CD4-positive, alpha-beta T cell (primary cell): ENCODE measurements at regions not wholly inside any gene's neighbourhood (a gene's known extent, or its start where the extent isn't known, plus 50 kb on each side); places are given as distances from the start of the nearest gene placed in this dataset.

Experiments
- ATAC-seq: fragments of 200-7000 bp; cut with Tn5 transposase; one replicate; pipeline ENCODE4 v1.10.0; 2022; ENCODE audit warnings: mild to moderate bottlenecking; ENCODE audit not compliant: poor library complexity
- CTCF ChIA-PET: fragments of 350-600 bp; sonication (Branson Sonifier 250); formaldehyde crosslinking; loops from one replicate; lab custom pipeline; 2021; ENCODE audit warnings: antibody characterized with exemption, inconsistent platforms; lab: Charles Lee
- POLR2A ChIA-PET: fragments of 350-600 bp; sonication (Branson Sonifier 250); formaldehyde crosslinking; loops from one replicate; lab custom pipeline; 2021; ENCODE audit warnings: antibody characterized with exemption, inconsistent platforms; lab: Charles Lee
- DNase-seq, 14 experiments: peaks; one replicate each; pipeline ENCODE4 v3.0.0-alpha.2; 2013 to 2020; ENCODE audit warnings: mixed read lengths in 2 of 14
- H3K27ac ChIP-seq, 2 donors: one replicate each; pipeline versions ENCODE4 v1.5.1 to v1.7.0; 2013; ENCODE audit warnings: low read length in 2 of 2, low read depth in 1 of 2, mild to moderate bottlenecking in 1 of 2
- H3K27me3 ChIP-seq, 2 experiments: 1 replicate in 1 of 2; 2 replicates in 1 of 2; pipeline versions ENCODE4 v1.6.1 to v1.7.0; 2013; ENCODE audit warnings: low read length in 2 of 2, control low read depth in 1 of 2, mild to moderate bottlenecking in 1 of 2, moderate library complexity in 1 of 2; ENCODE audit not compliant: insufficient read depth in 2 of 2, control insufficient read depth in 1 of 2
- H3K36me3 ChIP-seq: one replicate; pipeline ENCODE4 v1.6.1; 2013; ENCODE audit warnings: low read length, control low read depth; ENCODE audit not compliant: insufficient read depth
- H3K4me1 ChIP-seq: one replicate; pipeline ENCODE4 v1.6.1; 2013; ENCODE audit warnings: low read length, control low read depth; ENCODE audit not compliant: insufficient read depth
- H3K4me3 ChIP-seq: one replicate; pipeline ENCODE4 v1.5.1; 2013; ENCODE audit warnings: mild to moderate bottlenecking, low read length, moderate library complexity
- H3K9me3 ChIP-seq, 2 experiments: 1 replicate in 1 of 2; 2 replicates in 1 of 2; pipeline versions ENCODE4 v1.6.1 to v1.7.0; 2013; ENCODE audit warnings: low read length in 2 of 2, mild to moderate bottlenecking in 2 of 2, control low read depth in 1 of 2, moderate library complexity in 1 of 2; ENCODE audit not compliant: control insufficient read depth in 1 of 2, insufficient read depth in 1 of 2
- H3K27ac Mint-ChIP-seq: one replicate; pipeline ENCODE4 v1.8.0; 2020; ENCODE audit warnings: mixed read lengths
- H3K27me3 Mint-ChIP-seq: one replicate; pipeline ENCODE4 v1.8.0; 2021; ENCODE audit warnings: mixed read lengths
- H3K36me3 Mint-ChIP-seq: one replicate; pipeline ENCODE4 v1.8.0; 2021; ENCODE audit warnings: low read depth, mixed read lengths
- H3K4me1 Mint-ChIP-seq: one replicate; pipeline ENCODE4 v1.8.0; 2021; ENCODE audit warnings: low read depth, mixed read lengths
- H3K4me3 Mint-ChIP-seq: one replicate; pipeline ENCODE4 v1.8.0; 2020; ENCODE audit warnings: mild to moderate bottlenecking, mixed read lengths
- H3K9me3 Mint-ChIP-seq: one replicate; pipeline ENCODE4 v1.8.0; 2020; ENCODE audit warnings: mixed read lengths
- intact Hi-C, 2 experiments: fragments of 100-400 bp; cut with DNase I in 1 of 2; cut with micrococcal nuclease in 1 of 2; formaldehyde crosslinking; loops; one replicate each; pipeline versions ENCODE4 v1.15.1 to v1.9.0; 2023 to 2025; cut with DNase I, micrococcal nuclease
- TF ChIP-seq, protein P1 (sequence below): fragments of 200-600 bp; IDR thresholded peaks from one replicate; pipeline ENCODE4 v1.8.0; 2022; ENCODE audit warnings: antibody characterized with exemption, mild to moderate bottlenecking

GRCh38 chr6:165939047-165939446 is 228.6 kb downstream of the TBXT start:
- intact Hi-C loops = no loop called here
- H3K9me3 Mint-ChIP-seq = no peaks in the 10 kb centered on the region
- no peak overlapping the region for H3K4me3 Mint-ChIP-seq
- CTCF ChIA-PET = no interaction called here
- no peaks in the 10 kb centered on the region for H3K36me3 Mint-ChIP-seq
- H3K4me1 Mint-ChIP-seq = no peaks in the 10 kb centered on the region
- ATAC-seq = no peak
- no peaks in the 10 kb centered on the region for H3K27me3 ChIP-seq
- H3K27me3 Mint-ChIP-seq = peaks cover 4% of the 10 kb centered on the region
- no peak overlapping the region for H3K4me3 ChIP-seq
- no peak for DNase-seq
- peaks cover 0 to 9% of the 10 kb centered on the region in 2 experiments for H3K9me3 ChIP-seq
- no peak overlapping the region for H3K27ac ChIP-seq
- POLR2A ChIA-PET = no interaction called here
- H3K36me3 ChIP-seq = no peaks in the 10 kb centered on the region
- no peak overlapping the region for H3K27ac Mint-ChIP-seq
- TF ChIP-seq, protein P1, sequence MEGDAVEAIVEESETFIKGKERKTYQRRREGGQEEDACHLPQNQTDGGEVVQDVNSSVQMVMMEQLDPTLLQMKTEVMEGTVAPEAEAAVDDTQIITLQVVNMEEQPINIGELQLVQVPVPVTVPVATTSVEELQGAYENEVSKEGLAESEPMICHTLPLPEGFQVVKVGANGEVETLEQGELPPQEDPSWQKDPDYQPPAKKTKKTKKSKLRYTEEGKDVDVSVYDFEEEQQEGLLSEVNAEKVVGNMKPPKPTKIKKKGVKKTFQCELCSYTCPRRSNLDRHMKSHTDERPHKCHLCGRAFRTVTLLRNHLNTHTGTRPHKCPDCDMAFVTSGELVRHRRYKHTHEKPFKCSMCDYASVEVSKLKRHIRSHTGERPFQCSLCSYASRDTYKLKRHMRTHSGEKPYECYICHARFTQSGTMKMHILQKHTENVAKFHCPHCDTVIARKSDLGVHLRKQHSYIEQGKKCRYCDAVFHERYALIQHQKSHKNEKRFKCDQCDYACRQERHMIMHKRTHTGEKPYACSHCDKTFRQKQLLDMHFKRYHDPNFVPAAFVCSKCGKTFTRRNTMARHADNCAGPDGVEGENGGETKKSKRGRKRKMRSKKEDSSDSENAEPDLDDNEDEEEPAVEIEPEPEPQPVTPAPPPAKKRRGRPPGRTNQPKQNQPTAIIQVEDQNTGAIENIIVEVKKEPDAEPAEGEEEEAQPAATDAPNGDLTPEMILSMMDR = no peak
- no peaks in the 10 kb centered on the region for H3K4me1 ChIP-seq

DNA sequence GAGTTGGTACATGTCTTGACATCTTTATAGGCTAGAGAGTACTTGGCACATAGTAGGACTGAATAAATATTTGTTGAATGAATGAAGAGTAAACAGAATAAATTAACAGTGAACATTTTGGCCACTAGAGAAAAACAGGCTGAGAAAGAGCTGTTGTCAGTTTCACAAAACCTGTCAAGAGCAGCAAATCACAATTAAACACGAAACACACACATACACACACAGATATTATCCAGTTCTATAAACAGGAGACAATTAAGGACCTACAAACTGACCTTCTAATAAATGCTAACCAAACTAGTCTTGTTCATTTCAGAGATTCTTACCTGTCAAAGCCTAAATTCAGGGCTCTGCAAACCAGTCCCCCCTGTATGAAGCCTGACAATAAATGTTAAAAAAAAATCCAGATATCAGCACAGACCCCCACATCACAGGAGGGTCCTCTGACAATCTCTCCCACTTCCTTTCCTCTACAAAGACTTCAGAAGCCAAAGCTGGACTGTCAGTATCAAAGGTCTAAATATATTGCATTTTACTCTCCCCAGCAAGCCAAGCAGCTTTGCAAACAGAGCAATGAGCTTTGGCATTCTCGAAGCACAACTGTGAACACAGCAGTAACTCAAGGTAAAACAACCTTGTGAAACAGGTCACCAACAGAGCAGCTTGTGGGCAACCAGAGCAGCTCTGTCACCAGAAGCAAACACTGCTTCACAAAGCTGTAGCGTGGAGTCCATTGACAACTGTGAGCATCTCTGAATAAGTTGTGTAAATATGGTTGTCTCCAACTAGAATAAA is 229.9 kb downstream of the TBXT start:
- no peaks in the 10 kb centered on the region for H3K36me3 ChIP-seq
- TF ChIP-seq, protein P1 = no peak
- no peak for ATAC-seq

DNA sequence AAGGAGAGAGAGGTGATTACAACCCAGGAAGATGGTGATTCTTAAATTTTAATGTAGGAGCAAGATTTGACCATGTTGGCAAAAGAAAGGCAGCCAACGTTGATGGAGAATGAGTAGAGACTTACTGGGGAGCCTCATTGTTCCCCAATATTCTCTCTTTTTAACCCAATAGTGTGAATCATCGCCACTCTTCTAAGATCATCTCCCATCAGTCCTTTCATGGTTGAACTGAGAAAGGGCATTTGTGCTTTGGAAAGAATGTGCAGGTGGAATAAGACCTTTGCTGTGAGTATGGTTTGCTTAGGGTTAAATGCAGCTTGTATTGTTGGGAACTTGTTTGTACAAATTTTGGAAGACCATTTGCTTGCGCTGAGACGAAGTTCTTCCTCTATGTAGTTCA is 231.0 kb downstream of the TBXT start:
- CTCF ChIA-PET = interaction anchor here (1.5 kb wide), 1 partner anchor 10 kb away, joined by 3 read pairs; no protein-coding TSS in a partner anchor
- no peak for ATAC-seq
- POLR2A ChIA-PET = no interaction called here

More for the DNA sequence above, 229.9 kb downstream of the TBXT start:
- ChIA-PET POLR2A (no interaction called here), CTCF (no interaction called here)
- Mint-ChIP-seq H3K27ac (no peak overlapping the region), H3K36me3 (no peaks in the 10 kb centered on the region), H3K9me3 (no peaks in the 10 kb centered on the region), H3K27me3 (peaks cover 8% of the 10 kb centered on the region), H3K4me1 (no peaks in the 10 kb centered on the region), H3K4me3 (no peak overlapping the region)
- Histone ChIP-seq H3K4me3 (no peak overlapping the region), H3K4me1 (no peaks in the 10 kb centered on the region), H3K27me3 (no peaks in the 10 kb centered on the region), H3K9me3 (peaks cover 0 to 9% of the 10 kb centered on the region in 2 experiments), H3K27ac (no peak overlapping the region)
- intact Hi-C loops = no loop called here
- no peak for DNase-seq

More for the DNA sequence above, 231.0 kb downstream of the TBXT start:
- Mint-ChIP-seq H3K36me3 (no peaks in the 10 kb centered on the region), H3K4me3 (no peak overlapping the region), H3K27me3 (peaks cover 8% of the 10 kb centered on the region), H3K4me1 (no peaks in the 10 kb centered on the region), H3K27ac (no peak overlapping the region), H3K9me3 (no peaks in the 10 kb centered on the region)
- Histone ChIP-seq H3K4me3 (no peak overlapping the region), H3K4me1 (no peaks in the 10 kb centered on the region), H3K27ac (no peak overlapping the region), H3K9me3 (peaks cover 0 to 4% of the 10 kb centered on the region in 2 experiments), H3K36me3 (no peaks in the 10 kb centered on the region), H3K27me3 (no peaks in the 10 kb centered on the region)
- intact Hi-C loops = no loop called here
- TF ChIP-seq, protein P1 = no peak
- DNase-seq = no peak
